ENCODE measurements at regions not wholly inside any gene's neighbourhood (a gene's known extent, or its start where the extent isn't known, plus 50 kb on each side); places are given as distances from the start of the nearest gene placed in this dataset.
"Not testable (repeated sequence)": the region's sequence is repeated elsewhere in the genome, so short reads cannot be mapped to it uniquely, and the experiment has no call there.

GRCh38 chr7:96821131-96821530, 111.5 kb upstream of the SEM1 start:
- TF ChIP-seq, protein P1, sequence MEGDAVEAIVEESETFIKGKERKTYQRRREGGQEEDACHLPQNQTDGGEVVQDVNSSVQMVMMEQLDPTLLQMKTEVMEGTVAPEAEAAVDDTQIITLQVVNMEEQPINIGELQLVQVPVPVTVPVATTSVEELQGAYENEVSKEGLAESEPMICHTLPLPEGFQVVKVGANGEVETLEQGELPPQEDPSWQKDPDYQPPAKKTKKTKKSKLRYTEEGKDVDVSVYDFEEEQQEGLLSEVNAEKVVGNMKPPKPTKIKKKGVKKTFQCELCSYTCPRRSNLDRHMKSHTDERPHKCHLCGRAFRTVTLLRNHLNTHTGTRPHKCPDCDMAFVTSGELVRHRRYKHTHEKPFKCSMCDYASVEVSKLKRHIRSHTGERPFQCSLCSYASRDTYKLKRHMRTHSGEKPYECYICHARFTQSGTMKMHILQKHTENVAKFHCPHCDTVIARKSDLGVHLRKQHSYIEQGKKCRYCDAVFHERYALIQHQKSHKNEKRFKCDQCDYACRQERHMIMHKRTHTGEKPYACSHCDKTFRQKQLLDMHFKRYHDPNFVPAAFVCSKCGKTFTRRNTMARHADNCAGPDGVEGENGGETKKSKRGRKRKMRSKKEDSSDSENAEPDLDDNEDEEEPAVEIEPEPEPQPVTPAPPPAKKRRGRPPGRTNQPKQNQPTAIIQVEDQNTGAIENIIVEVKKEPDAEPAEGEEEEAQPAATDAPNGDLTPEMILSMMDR (IDR thresholded peaks at IDR 0.05; ENCODE audit: insufficient read depth, low read depth, low read length), result not testable (repeated sequence)
- not testable (repeated sequence) for TF ChIP-seq EZH2 (IDR thresholded peaks at IDR 0.05; ENCODE audit: insufficient read depth, low read length)
